Upper lobe of right lung (tissue), 1 donor: ENCODE measurements at regions not wholly inside any gene's neighbourhood (a gene's known extent, or its start where the extent isn't known, plus 50 kb on each side); places are given as distances from the start of the nearest gene placed in this dataset.
"Not testable (repeated sequence)": the region's sequence is repeated elsewhere in the genome, so short reads cannot be mapped to it uniquely, and the experiment has no call there.

Experiments used
- ATAC-seq: fragments of 200-7000 bp; cut with Tn5 transposase; one replicate; pipeline ENCODE4 v1.9.1; 2020; ENCODE audit warnings: mild to moderate bottlenecking, moderate library complexity
- DNase-seq: peaks from one replicate; pipeline ENCODE4 v3.0.0-alpha.2; 2020
- H3K27ac ChIP-seq: fragments of 200-600 bp; one replicate; pipeline ENCODE4 v1.8.0; 2022
- H3K27me3 ChIP-seq: fragments of 200-600 bp; one replicate; pipeline ENCODE4 v1.8.0; 2022; ENCODE audit warnings: mild to moderate bottlenecking
- H3K36me3 ChIP-seq: fragments of 200-600 bp; one replicate; pipeline ENCODE4 v1.8.0; 2022
- H3K4me1 ChIP-seq: fragments of 200-600 bp; one replicate; pipeline ENCODE4 v1.8.0; 2022
- H3K4me3 ChIP-seq: fragments of 200-600 bp; one replicate; pipeline ENCODE4 v1.8.0; 2022; ENCODE audit warnings: mild to moderate bottlenecking
- H3K9me3 ChIP-seq: fragments of 200-600 bp; one replicate; pipeline ENCODE4 v1.8.0; 2022
- CTCF ChIP-seq: fragments of 200-600 bp; IDR thresholded peaks from one replicate; pipeline ENCODE4 v1.8.0; 2022; ENCODE audit warnings: antibody characterized with exemption
- intact Hi-C: fragments of 100-400 bp; cut with DNase I; formaldehyde crosslinking; loops from one replicate; pipeline ENCODE4 v1.11.0; 2022
- donor health status: DM: no; HTN: yes; CAD: no; lungs with severe emphysema.

GRCh38 chr2:16907645-16908282, 242.1 kb upstream of the CYRIA start:
- intact Hi-C loops: no loop called here

DNA sequence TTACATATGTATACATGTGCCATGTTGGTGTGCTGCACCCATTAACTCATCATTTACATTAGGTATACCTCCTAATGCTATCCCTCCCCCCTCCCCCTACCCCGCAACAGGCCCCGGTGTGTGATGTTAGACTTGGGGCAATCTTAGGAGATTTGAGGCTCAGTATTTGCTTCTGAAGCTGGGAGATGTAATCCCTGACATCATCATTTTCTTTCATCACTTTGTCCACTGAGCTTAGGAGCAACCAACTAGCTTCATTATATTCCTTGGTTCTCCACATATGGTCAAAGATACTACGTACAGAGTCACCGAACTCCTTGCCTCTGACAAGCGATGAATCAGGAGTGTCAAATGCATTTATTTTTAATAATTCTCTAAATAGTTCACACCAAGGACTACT, 239.7 kb upstream of the CYRIA start:
- intact Hi-C loops, H3K27me3 ChIP-seq, H3K9me3 ChIP-seq, H3K4me3 ChIP-seq, H3K36me3 ChIP-seq, DNase-seq, H3K4me1 ChIP-seq, H3K27ac ChIP-seq, ATAC-seq: not testable (repeated sequence)

More at GRCh38 chr2:16907645-16908282, 242.1 kb upstream of the CYRIA start:
- Histone ChIP-seq H3K9me3 (no peaks in the 10 kb centered on the region), H3K4me3 (no peak overlapping the region), H3K27ac (no peak overlapping the region), H3K36me3 (no peaks in the 10 kb centered on the region), H3K27me3 (no peaks in the 10 kb centered on the region), H3K4me1 (no peaks in the 10 kb centered on the region)
- TF ChIP-seq CTCF: no peak
- DNase-seq (no peak), ATAC-seq (no peak)

GRCh38 chr2:16900405-16901025, 234.9 kb upstream of the CYRIA start:
- H3K36me3 ChIP-seq: no peaks in the 10 kb centered on the region
- intact Hi-C loops: no loop called here
- H3K9me3 ChIP-seq: no peaks in the 10 kb centered on the region
- H3K4me3 ChIP-seq: no peak overlapping the region
- no peak overlapping the region for H3K27ac ChIP-seq
- peak; percentile 35 for TF ChIP-seq CTCF
- H3K27me3 ChIP-seq: no peaks in the 10 kb centered on the region
- no peaks in the 10 kb centered on the region for H3K4me1 ChIP-seq
- no peak for DNase-seq
- ATAC-seq: peak; percentile 65

DNA sequence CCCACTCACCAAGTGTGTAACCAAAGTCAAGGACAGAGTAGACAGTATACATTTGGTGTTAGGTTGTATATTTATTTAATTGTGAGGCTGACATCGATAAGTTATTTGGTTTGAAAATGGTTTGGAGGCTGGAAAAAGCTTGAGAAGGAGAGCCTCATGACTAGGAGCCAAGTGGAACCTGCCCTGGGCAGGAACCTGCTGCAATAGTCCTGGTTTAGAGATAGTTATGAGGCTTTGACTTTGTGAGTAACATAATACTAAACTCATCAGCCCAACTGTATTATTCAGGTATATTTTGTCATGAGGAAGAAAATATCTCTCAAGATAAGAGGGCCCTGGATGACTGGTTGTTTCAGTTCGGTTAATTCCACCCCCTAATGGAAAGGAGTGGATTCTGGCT, 234.3 kb upstream of the CYRIA start:
- H3K27me3 ChIP-seq: no peaks in the 10 kb centered on the region
- H3K4me1 ChIP-seq: no peaks in the 10 kb centered on the region
- no peak for TF ChIP-seq CTCF
- intact Hi-C loops: no loop called here
- ATAC-seq (no peak), DNase-seq (no peak)
- no peak overlapping the region for H3K27ac ChIP-seq
- no peaks in the 10 kb centered on the region for H3K9me3 ChIP-seq
- H3K4me3 ChIP-seq: no peak overlapping the region
- H3K36me3 ChIP-seq: no peaks in the 10 kb centered on the region

DNA sequence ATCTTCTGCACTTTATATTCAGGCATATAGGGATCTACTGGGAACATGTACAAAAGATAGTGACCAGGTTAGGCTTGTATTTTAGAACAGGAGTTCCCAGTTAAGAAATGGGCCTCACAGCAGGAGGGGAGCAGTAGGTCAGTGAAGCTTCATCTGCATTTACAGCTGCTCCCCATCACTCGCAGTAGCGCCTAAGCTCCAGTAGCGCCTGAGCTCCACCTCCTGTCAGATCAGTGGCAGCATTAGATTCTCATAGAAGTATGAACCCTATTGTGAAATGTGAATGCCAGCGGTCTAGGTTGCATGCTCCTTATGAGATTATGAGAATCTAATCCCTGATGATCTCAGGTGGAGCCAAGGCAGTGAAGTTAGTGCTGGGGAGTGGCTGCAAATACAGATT, 224.4 kb upstream of the CYRIA start:
- Histone ChIP-seq H3K36me3 (no peaks in the 10 kb centered on the region), H3K4me1 (no peaks in the 10 kb centered on the region), H3K27me3 (no peaks in the 10 kb centered on the region), H3K9me3 (no peaks in the 10 kb centered on the region), H3K27ac (no peak overlapping the region), H3K4me3 (no peak overlapping the region)
- intact Hi-C loops: no loop called here
- TF ChIP-seq CTCF: no peak
- DNase-seq (no peak), ATAC-seq (no peak)

GRCh38 chr2:16885027-16885426, 219.4 kb upstream of the CYRIA start:
- no peak overlapping the region for H3K4me3 ChIP-seq
- no peaks in the 10 kb centered on the region for H3K27me3 ChIP-seq
- H3K27ac ChIP-seq: no peak overlapping the region
- no peak for DNase-seq
- H3K4me1 ChIP-seq: no peaks in the 10 kb centered on the region
- H3K9me3 ChIP-seq: no peaks in the 10 kb centered on the region
- no peaks in the 10 kb centered on the region for H3K36me3 ChIP-seq
- intact Hi-C loops: no loop called here
- ATAC-seq: no peak
- no peak for TF ChIP-seq CTCF
